ENCODE measurements at regions not wholly inside any gene's neighbourhood (a gene's known extent, or its start where the extent isn't known, plus 50 kb on each side); places are given as distances from the start of the nearest gene placed in this dataset.

- TF ChIP-seq CTCF (IDR thresholded peaks at IDR 0.05; ENCODE audit: insufficient read depth, low read length, missing control alignments), result no peak
- no peak for DNase-seq (ENCODE audit: low read depth, low spot score)
- POLR2A ChIA-PET, result no interaction called here
- no peak overlapping the region for H3K4me3 ChIP-seq (ENCODE audit: low read depth, low read length)
- CTCF ChIA-PET, result interaction anchor here (4.4 kb wide), 1 partner anchor 10 kb away, joined by 24 read pairs; no protein-coding TSS in a partner anchor
Observed at GRCh38 chr15:62264196-62264595, 99.1 kb upstream of the C2CD4B start.

- DNase-seq (ENCODE audit: low read depth, low spot score), result no peak
- POLR2A ChIA-PET, result no interaction called here
- CTCF ChIA-PET, result no interaction called here
- no peak for TF ChIP-seq CTCF (IDR thresholded peaks at IDR 0.05; ENCODE audit: insufficient read depth, low read length, missing control alignments)
- no peak overlapping the region for H3K4me3 ChIP-seq (ENCODE audit: low read depth, low read length)
Observed at GRCh38 chr15:62269504-62269903, 104.4 kb upstream of the C2CD4B start.

- ChIA-PET POLR2A (no interaction called here), CTCF (interaction anchor here (0.7 kb wide), 1 partner anchor 10 kb away, joined by 5 read pairs; no protein-coding TSS in a partner anchor)
- no peak overlapping the region for H3K4me3 ChIP-seq (ENCODE audit: low read depth, low read length)
- DNase-seq (ENCODE audit: low read depth, low spot score), result no peak
- no peak for TF ChIP-seq CTCF (IDR thresholded peaks at IDR 0.05; ENCODE audit: insufficient read depth, low read length, missing control alignments)
Observed at GRCh38 chr15:62270216-62270921, 105.3 kb upstream of the C2CD4B start.

- TF ChIP-seq CTCF (IDR thresholded peaks at IDR 0.05; ENCODE audit: insufficient read depth, low read length, missing control alignments), result no peak
- no peak for DNase-seq (ENCODE audit: low read depth, low spot score)
- no peak overlapping the region for H3K4me3 ChIP-seq (ENCODE audit: low read depth, low read length)
- ChIA-PET CTCF (no interaction called here), POLR2A (no interaction called here)
Observed at GRCh38 chr15:62272290-62272689, 107.2 kb upstream of the C2CD4B start.

- no peak overlapping the region for H3K4me3 ChIP-seq (ENCODE audit: low read depth, low read length)
- TF ChIP-seq CTCF (IDR thresholded peaks at IDR 0.05; ENCODE audit: insufficient read depth, low read length, missing control alignments), result no peak
- DNase-seq (ENCODE audit: low read depth, low spot score), result no peak
- CTCF ChIA-PET, result no interaction called here
- POLR2A ChIA-PET, result no interaction called here
Observed at GRCh38 chr15:62275831-62276230, 110.7 kb upstream of the C2CD4B start.

GRCh38 chr15:62277816-62278394 lies 112.8 kb upstream of the C2CD4B start:
- H3K4me3 ChIP-seq (ENCODE audit: low read depth, low read length), result no peak overlapping the region
- DNase-seq (ENCODE audit: low read depth, low spot score), result no peak
- ChIA-PET POLR2A (no interaction called here), CTCF (no interaction called here)
- TF ChIP-seq CTCF (IDR thresholded peaks at IDR 0.05; ENCODE audit: insufficient read depth, low read length, missing control alignments), result no peak
